ENCODE measurements at regions not wholly inside any gene's neighbourhood (a gene's known extent, or its start where the extent isn't known, plus 50 kb on each side); places are given as distances from the start of the nearest gene placed in this dataset.

- peaks cover 7% of the 10 kb centered on the region for H3K27me3 ChIP-seq
- no peaks in the 10 kb centered on the region for H3K36me3 ChIP-seq (replicated peaks in 1 of 2)
- no peak overlapping the region for H3K27ac ChIP-seq
- WGBS, 4 donors, result 65 to 87% (median 71%) methylated on average over 7 to 8 of the region's 8 CpGs
- TF ChIP-seq CTCF (IDR thresholded peaks at IDR 0.05) (no peak), POLR2A (IDR thresholded peaks at IDR 0.05) (no peak)
- H3K4me1 ChIP-seq (replicated peaks in 1 of 2), result no peaks in the 10 kb centered on the region
- no peaks in the 10 kb centered on the region for H3K9me3 ChIP-seq (replicated peaks in 1 of 3)
- H3K4me3 ChIP-seq, result no peak overlapping the region
- DNase-seq, result no peak
- intact Hi-C loops (cut with DNase I), result no loop called here
These were observed 205.4 kb downstream of the DAD1 start for GRCh38 chr14:22383515-22384166.

- H3K27me3 ChIP-seq, result peaks cover 7% of the 10 kb centered on the region
- intact Hi-C loops (cut with DNase I), result no loop called here
- WGBS, 4 donors, result 78 to 93% (median 85%) methylated on average over 2 of the region's 2 CpGs
- H3K36me3 ChIP-seq (replicated peaks in 1 of 2), result no peaks in the 10 kb centered on the region
- H3K4me1 ChIP-seq (replicated peaks in 1 of 2), result no peaks in the 10 kb centered on the region
- no peaks in the 10 kb centered on the region for H3K9me3 ChIP-seq (replicated peaks in 1 of 3)
- H3K27ac ChIP-seq, result no peak overlapping the region
- no peak overlapping the region for H3K4me3 ChIP-seq
- DNase-seq, result no peak
- TF ChIP-seq POLR2A (IDR thresholded peaks at IDR 0.05), result no peak
- no peak for TF ChIP-seq CTCF (IDR thresholded peaks at IDR 0.05)
These were observed 206.1 kb downstream of the DAD1 start for GRCh38 chr14:22382955-22383354.

- H3K36me3 ChIP-seq (replicated peaks in 1 of 2), result no peaks in the 10 kb centered on the region
- TF ChIP-seq POLR2A (IDR thresholded peaks at IDR 0.05) (no peak), CTCF (IDR thresholded peaks at IDR 0.05) (no peak)
- no peak for DNase-seq
- H3K4me3 ChIP-seq, result no peak overlapping the region
- no peaks in the 10 kb centered on the region for H3K9me3 ChIP-seq (replicated peaks in 1 of 3)
- no peaks in the 10 kb centered on the region for H3K4me1 ChIP-seq (replicated peaks in 1 of 2)
- intact Hi-C loops (cut with DNase I), result no loop called here
- WGBS, 4 donors, result 85 to 100% (median 93%) methylated on average over 1 of the region's 1 CpG
- H3K27me3 ChIP-seq, result peaks cover 7% of the 10 kb centered on the region
- H3K27ac ChIP-seq, result no peak overlapping the region
These were observed 206.6 kb downstream of the DAD1 start for GRCh38 chr14:22382395-22382794.

- TF ChIP-seq POLR2A (IDR thresholded peaks at IDR 0.05), result no peak
- no peak for TF ChIP-seq CTCF (IDR thresholded peaks at IDR 0.05)
- WGBS, 4 donors, result 91 to 97% (median 95%) methylated on average over 2 of the region's 2 CpGs
- Histone ChIP-seq H3K27ac (no peak overlapping the region), H3K9me3 (replicated peaks in 1 of 3) (no peaks in the 10 kb centered on the region), H3K36me3 (replicated peaks in 1 of 2) (no peaks in the 10 kb centered on the region), H3K4me1 (replicated peaks in 1 of 2) (no peaks in the 10 kb centered on the region), H3K4me3 (no peak overlapping the region), H3K27me3 (peaks cover 6% of the 10 kb centered on the region)
- no peak for DNase-seq
- intact Hi-C loops (cut with DNase I), result no loop called here
These were observed 207.3 kb downstream of the DAD1 start for GRCh38 chr14:22381766-22382165.

Measured in adrenal gland (tissue), 9 donors.